GM18499 (cell line): ENCODE measurements at regions not wholly inside any gene's neighbourhood (a gene's known extent, or its start where the extent isn't known, plus 50 kb on each side); places are given as distances from the start of the nearest gene placed in this dataset.

ENCODE experiments used
- ATAC-seq: cut with Tn5 transposase; IDR thresholded peaks from one replicate; pipeline ENCODE4 v1.9.1; 2021; ENCODE audit warnings: moderate number of reproducible peaks; ENCODE audit not compliant: insufficient read depth, unreplicated experiment

- no peak for ATAC-seq
Measured at GRCh38 chr6:122025104-122025503, 374.3 kb upstream of the HSF2 start.

GRCh38 chr6:122026582-122027369, 372.7 kb upstream of the HSF2 start:
- no peak for ATAC-seq

- no peak for ATAC-seq
Measured at GRCh38 chr6:122028933-122029522, 370.4 kb upstream of the HSF2 start.

- peak; percentile 84 for ATAC-seq
Measured at GRCh38 chr6:122033564-122034181, 365.8 kb upstream of the HSF2 start.

GRCh38 chr6:122035173-122035572, 364.3 kb upstream of the HSF2 start:
- no peak for ATAC-seq

GRCh38 chr6:122040261-122040660, 359.2 kb upstream of the HSF2 start:
- no peak for ATAC-seq

GRCh38 chr6:122042380-122042779, 357.1 kb upstream of the HSF2 start:
- ATAC-seq = no peak

- no peak for ATAC-seq
Measured at GRCh38 chr6:122042960-122043735, 356.3 kb upstream of the HSF2 start.

- no peak for ATAC-seq
Measured at GRCh38 chr6:122048570-122048969, 350.9 kb upstream of the HSF2 start.

- ATAC-seq = no peak
Measured at GRCh38 chr6:122049341-122049740, 350.1 kb upstream of the HSF2 start.

- no peak for ATAC-seq
Measured at GRCh38 chr6:122050242-122050755, 349.2 kb upstream of the HSF2 start.

- no peak for ATAC-seq
Measured at GRCh38 chr6:122052346-122052900, 347.0 kb upstream of the HSF2 start.

GRCh38 chr6:122059918-122060317, 339.5 kb upstream of the HSF2 start:
- no peak for ATAC-seq

- no peak for ATAC-seq
Measured at GRCh38 chr6:122061855-122062254, 337.6 kb upstream of the HSF2 start.

- no peak for ATAC-seq
Measured at GRCh38 chr6:122063076-122063475, 336.4 kb upstream of the HSF2 start.

GRCh38 chr6:122063761-122064160, 335.7 kb upstream of the HSF2 start:
- no peak for ATAC-seq

- ATAC-seq = no peak
Measured at GRCh38 chr6:122066200-122066599, 333.3 kb upstream of the HSF2 start.

GRCh38 chr6:122068291-122068769, 331.1 kb upstream of the HSF2 start:
- no peak for ATAC-seq

- ATAC-seq = no peak
Measured at GRCh38 chr6:122069932-122070331, 329.5 kb upstream of the HSF2 start.

- no peak for ATAC-seq
Measured at GRCh38 chr6:122072014-122072647, 327.3 kb upstream of the HSF2 start.
